ENCODE measurements at regions not wholly inside any gene's neighbourhood (a gene's known extent, or its start where the extent isn't known, plus 50 kb on each side); places are given as distances from the start of the nearest gene placed in this dataset.

DNA sequence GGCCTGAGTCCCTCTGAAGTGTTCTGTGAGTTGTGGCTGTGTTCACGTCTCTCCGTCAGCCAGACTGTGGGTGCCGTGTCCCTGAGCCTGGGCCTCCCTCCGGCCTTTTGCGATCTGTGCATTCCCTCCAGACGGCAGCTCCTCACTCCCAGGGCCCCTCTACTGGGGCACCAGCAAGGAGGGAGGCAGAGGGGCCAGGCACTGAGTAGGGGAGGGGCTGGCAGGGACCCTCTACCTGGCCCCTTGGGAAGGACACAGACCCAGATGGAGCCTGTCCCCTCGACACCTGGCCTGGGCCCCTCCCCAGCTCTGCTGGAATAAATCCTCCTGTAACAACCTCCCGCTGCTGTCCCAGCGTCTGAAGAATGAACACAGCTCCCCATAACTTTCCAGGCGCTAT, 110.0 kb upstream of the NKX1-1 start:
- no peak overlapping the region for H3K27ac ChIP-seq (ENCODE audit: low read depth, low read length)
- no peak overlapping the region for H2BK12ac ChIP-seq (ENCODE audit: low read length)
- H3K4me1 ChIP-seq (ENCODE audit: control insufficient read depth in 1 of 2, insufficient read depth in 2 of 2, low read length in 2 of 2) = peaks cover 0 to 2% of the 10 kb centered on the region in 2 experiments
- peaks cover 10% of the 10 kb centered on the region for H3K9me3 ChIP-seq (ENCODE audit: insufficient read depth, low read depth, low read length)
- no peak for DNase-seq
- no peak overlapping the region for H3K4ac ChIP-seq (ENCODE audit: low read depth, low read length)
- H4K8ac ChIP-seq (ENCODE audit: low read depth, low read length) = no peak overlapping the region
- H4K12ac ChIP-seq (ENCODE audit: low read depth, low read length) = no peak overlapping the region
- H2BK120ac ChIP-seq (ENCODE audit: insufficient read depth, low read length, poor library complexity) = no peak overlapping the region
- H3K18ac ChIP-seq (ENCODE audit: low read length) = no peak overlapping the region
- WGBS (ENCODE audit: extremely low coverage, insufficient coverage, insufficient read length) = no CpG with 5 or more reads among the region's 10 CpGs
- H2AFZ ChIP-seq (ENCODE audit: insufficient read depth, low read length, poor library complexity) = no peak overlapping the region
- no peak overlapping the region for H3K14ac ChIP-seq (ENCODE audit: low read length)
- H4K91ac ChIP-seq (ENCODE audit: low read depth, low read length) = no peak overlapping the region
- no peak overlapping the region for H3K4me2 ChIP-seq (ENCODE audit: low read length)
- H2AK5ac ChIP-seq (ENCODE audit: low read length) = no peak overlapping the region
- H3K27me3 ChIP-seq (ENCODE audit: insufficient read depth, low read length) = peaks cover 5% of the 10 kb centered on the region
- no peak overlapping the region for H3K23ac ChIP-seq (ENCODE audit: low read length)
- no peaks in the 10 kb centered on the region for H3K79me1 ChIP-seq (ENCODE audit: low read length)
- no peaks in the 10 kb centered on the region for H3K36me3 ChIP-seq (ENCODE audit: control insufficient read depth in 1 of 2, insufficient read depth in 2 of 2, low read length in 2 of 2)
- H3K9ac ChIP-seq (ENCODE audit: low read length) = no peak overlapping the region
- H2BK5ac ChIP-seq (ENCODE audit: low read depth, low read length, poor library complexity) = no peak overlapping the region
- no peaks in the 10 kb centered on the region for H3K79me2 ChIP-seq (ENCODE audit: control insufficient read depth, insufficient read depth, low read length, poor library complexity)
- no peak overlapping the region for H3K4me3 ChIP-seq (ENCODE audit: low read depth, low read length)

DNA sequence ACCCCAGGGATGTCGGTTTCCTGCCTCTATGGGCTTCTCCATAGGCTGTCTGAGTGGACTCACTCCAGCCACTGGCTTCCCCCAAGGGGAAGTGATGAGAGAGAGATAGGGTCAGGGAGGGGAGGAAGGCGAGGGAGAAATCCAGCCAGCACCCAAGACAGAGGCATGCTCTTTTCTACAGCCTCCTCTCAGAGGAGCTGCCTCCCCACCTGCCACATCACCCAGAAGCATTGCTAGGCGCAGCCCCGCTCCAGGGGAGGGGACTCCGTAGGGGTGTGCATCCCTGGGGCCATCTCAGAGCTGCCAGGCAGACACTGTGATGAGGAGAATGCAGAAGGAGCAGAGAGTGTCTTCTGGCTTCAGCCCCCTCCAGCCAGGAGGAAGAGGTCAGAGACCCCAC, 109.5 kb upstream of the NKX1-1 start:
- Histone ChIP-seq H3K4ac (ENCODE audit: low read depth, low read length) (no peak overlapping the region), H3K9ac (ENCODE audit: low read length) (no peak overlapping the region), H3K36me3 (ENCODE audit: control insufficient read depth in 1 of 2, insufficient read depth in 2 of 2, low read length in 2 of 2) (no peaks in the 10 kb centered on the region), H3K27ac (ENCODE audit: low read depth, low read length) (no peak overlapping the region), H2BK120ac (ENCODE audit: insufficient read depth, low read length, poor library complexity) (no peak overlapping the region), H3K9me3 (ENCODE audit: insufficient read depth, low read depth, low read length) (peaks cover 10% of the 10 kb centered on the region), H2AFZ (ENCODE audit: insufficient read depth, low read length, poor library complexity) (no peak overlapping the region), H3K18ac (ENCODE audit: low read length) (no peak overlapping the region), H2BK12ac (ENCODE audit: low read length) (no peak overlapping the region), H3K23ac (ENCODE audit: low read length) (no peak overlapping the region), H4K12ac (ENCODE audit: low read depth, low read length) (no peak overlapping the region), H3K4me3 (ENCODE audit: low read depth, low read length) (no peak overlapping the region), H2AK5ac (ENCODE audit: low read length) (no peak overlapping the region), H3K27me3 (ENCODE audit: insufficient read depth, low read length) (peaks cover 3% of the 10 kb centered on the region), H3K79me2 (ENCODE audit: control insufficient read depth, insufficient read depth, low read length, poor library complexity) (no peaks in the 10 kb centered on the region), H3K4me2 (ENCODE audit: low read length) (no peak overlapping the region), H2BK5ac (ENCODE audit: low read depth, low read length, poor library complexity) (no peak overlapping the region), H3K4me1 (ENCODE audit: control insufficient read depth in 1 of 2, insufficient read depth in 2 of 2, low read length in 2 of 2) (peaks cover 0 to 2% of the 10 kb centered on the region in 2 experiments), H4K8ac (ENCODE audit: low read depth, low read length) (no peak overlapping the region), H4K91ac (ENCODE audit: low read depth, low read length) (no peak overlapping the region), H3K79me1 (ENCODE audit: low read length) (no peaks in the 10 kb centered on the region), H3K14ac (ENCODE audit: low read length) (no peak overlapping the region)
- DNase-seq = no peak
- WGBS (ENCODE audit: extremely low coverage, insufficient coverage, insufficient read length) = no CpG with 5 or more reads among the region's 5 CpGs

DNA sequence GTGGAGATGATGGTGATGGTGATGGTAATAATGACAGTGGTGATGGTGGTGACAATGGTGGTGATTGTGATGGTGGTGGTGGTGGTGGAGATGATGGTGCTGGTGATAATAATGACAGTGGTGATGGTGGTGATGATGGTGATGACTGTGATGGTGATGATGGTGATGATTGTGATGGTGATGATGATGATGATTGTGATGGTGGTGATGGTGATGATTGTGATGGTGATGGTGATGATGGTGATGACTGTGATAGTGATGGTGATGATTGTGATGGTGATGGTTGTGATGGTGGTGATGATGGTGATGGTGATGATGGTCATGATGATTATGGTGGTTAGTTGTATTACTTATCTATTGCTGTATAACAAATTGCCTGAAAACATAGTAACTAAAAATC, 108.9 kb upstream of the NKX1-1 start:
- Histone ChIP-seq H3K36me3 (ENCODE audit: control insufficient read depth in 1 of 2, insufficient read depth in 2 of 2, low read length in 2 of 2) (no peaks in the 10 kb centered on the region), H3K4ac (ENCODE audit: low read depth, low read length) (no peak overlapping the region), H4K8ac (ENCODE audit: low read depth, low read length) (no peak overlapping the region), H2BK120ac (ENCODE audit: insufficient read depth, low read length, poor library complexity) (no peak overlapping the region), H2AFZ (ENCODE audit: insufficient read depth, low read length, poor library complexity) (no peak overlapping the region), H3K9ac (ENCODE audit: low read length) (no peak overlapping the region), H2AK5ac (ENCODE audit: low read length) (no peak overlapping the region), H3K4me1 (ENCODE audit: control insufficient read depth in 1 of 2, insufficient read depth in 2 of 2, low read length in 2 of 2) (peaks cover 0 to 2% of the 10 kb centered on the region in 2 experiments), H3K4me3 (ENCODE audit: low read depth, low read length) (no peak overlapping the region), H3K27me3 (ENCODE audit: insufficient read depth, low read length) (peaks cover under 1% of the 10 kb centered on the region), H3K4me2 (ENCODE audit: low read length) (no peak overlapping the region), H4K12ac (ENCODE audit: low read depth, low read length) (no peak overlapping the region), H2BK12ac (ENCODE audit: low read length) (no peak overlapping the region), H4K91ac (ENCODE audit: low read depth, low read length) (no peak overlapping the region), H3K27ac (ENCODE audit: low read depth, low read length) (no peak overlapping the region), H3K23ac (ENCODE audit: low read length) (no peak overlapping the region), H3K79me2 (ENCODE audit: control insufficient read depth, insufficient read depth, low read length, poor library complexity) (no peaks in the 10 kb centered on the region), H3K9me3 (ENCODE audit: insufficient read depth, low read depth, low read length) (peaks cover 10% of the 10 kb centered on the region), H2BK5ac (ENCODE audit: low read depth, low read length, poor library complexity) (no peak overlapping the region), H3K18ac (ENCODE audit: low read length) (no peak overlapping the region), H3K79me1 (ENCODE audit: low read length) (no peaks in the 10 kb centered on the region), H3K14ac (ENCODE audit: low read length) (no peak overlapping the region)
- no peak for DNase-seq

DNA sequence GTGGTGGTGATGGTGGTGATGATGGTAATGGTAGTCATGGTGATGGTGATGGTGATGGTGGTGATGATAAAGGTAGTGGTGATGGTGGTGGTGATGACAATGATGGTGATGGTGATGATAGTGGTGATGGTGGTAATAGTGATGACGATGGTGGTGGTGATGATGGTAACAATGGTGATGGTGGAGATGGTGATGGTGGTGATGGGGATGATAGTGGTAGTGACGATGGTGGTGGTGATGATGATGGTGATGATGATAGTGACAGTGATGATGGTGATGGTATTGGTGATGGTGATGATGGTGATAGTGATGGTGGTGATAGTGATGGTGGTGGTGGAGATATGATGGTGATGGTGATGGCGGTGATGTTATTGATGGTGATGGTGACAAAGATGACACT, 108.4 kb upstream of the NKX1-1 start:
- Histone ChIP-seq H4K8ac (ENCODE audit: low read depth, low read length) (no peak overlapping the region), H3K4ac (ENCODE audit: low read depth, low read length) (no peak overlapping the region), H2AFZ (ENCODE audit: insufficient read depth, low read length, poor library complexity) (no peak overlapping the region), H3K9me3 (ENCODE audit: insufficient read depth, low read depth, low read length) (peaks cover 10% of the 10 kb centered on the region), H2BK12ac (ENCODE audit: low read length) (no peak overlapping the region), H3K9ac (ENCODE audit: low read length) (no peak overlapping the region), H2AK5ac (ENCODE audit: low read length) (no peak overlapping the region), H3K27ac (ENCODE audit: low read depth, low read length) (no peak overlapping the region), H3K18ac (ENCODE audit: low read length) (no peak overlapping the region), H3K4me3 (ENCODE audit: low read depth, low read length) (no peak overlapping the region), H3K79me2 (ENCODE audit: control insufficient read depth, insufficient read depth, low read length, poor library complexity) (no peaks in the 10 kb centered on the region), H3K36me3 (ENCODE audit: control insufficient read depth in 1 of 2, insufficient read depth in 2 of 2, low read length in 2 of 2) (no peaks in the 10 kb centered on the region), H3K4me1 (ENCODE audit: control insufficient read depth in 1 of 2, insufficient read depth in 2 of 2, low read length in 2 of 2) (peaks cover 0 to 2% of the 10 kb centered on the region in 2 experiments), H4K91ac (ENCODE audit: low read depth, low read length) (no peak overlapping the region), H3K4me2 (ENCODE audit: low read length) (no peak overlapping the region), H2BK120ac (ENCODE audit: insufficient read depth, low read length, poor library complexity) (no peak overlapping the region), H3K27me3 (ENCODE audit: insufficient read depth, low read length) (no peaks in the 10 kb centered on the region), H2BK5ac (ENCODE audit: low read depth, low read length, poor library complexity) (no peak overlapping the region), H3K14ac (ENCODE audit: low read length) (no peak overlapping the region), H3K79me1 (ENCODE audit: low read length) (no peaks in the 10 kb centered on the region), H3K23ac (ENCODE audit: low read length) (no peak overlapping the region), H4K12ac (ENCODE audit: low read depth, low read length) (no peak overlapping the region)
- no CpG with 5 or more reads among the region's 3 CpGs for WGBS (ENCODE audit: extremely low coverage, insufficient coverage, insufficient read length)
- no peak for DNase-seq
